HL-60 (cell line): ENCODE measurements at regions not wholly inside any gene's neighbourhood (a gene's known extent, or its start where the extent isn't known, plus 50 kb on each side); places are given as distances from the start of the nearest gene placed in this dataset.

Experiments
- GABPA ChIP-seq: IDR thresholded peaks from 2 replicates; pipeline ENCODE4 v1.6.1; 2012; ENCODE audit warnings: low read depth
- POLR2AphosphoS5 ChIP-seq: IDR thresholded peaks from 2 replicates; pipeline ENCODE4 v1.6.1; 2012; ENCODE audit warnings: low read depth
- SPI1 ChIP-seq: IDR thresholded peaks from 2 replicates; pipeline ENCODE4 v1.6.1; 2012; ENCODE audit warnings: low read depth, mild to moderate bottlenecking, borderline replicate concordance
- TF ChIP-seq, protein P1 (sequence below): IDR thresholded peaks from one replicate; pipeline ENCODE4 v1.5.1; 2011; ENCODE audit warnings: low read length, control low read depth, inconsistent platforms; ENCODE audit not compliant: insufficient read depth
- TF ChIP-seq, protein P2 (sequence below): IDR thresholded peaks from 2 replicates; pipeline ENCODE4 v1.6.1; 2012; ENCODE audit warnings: low read depth; ENCODE audit not compliant: insufficient replicate concordance

DNA sequence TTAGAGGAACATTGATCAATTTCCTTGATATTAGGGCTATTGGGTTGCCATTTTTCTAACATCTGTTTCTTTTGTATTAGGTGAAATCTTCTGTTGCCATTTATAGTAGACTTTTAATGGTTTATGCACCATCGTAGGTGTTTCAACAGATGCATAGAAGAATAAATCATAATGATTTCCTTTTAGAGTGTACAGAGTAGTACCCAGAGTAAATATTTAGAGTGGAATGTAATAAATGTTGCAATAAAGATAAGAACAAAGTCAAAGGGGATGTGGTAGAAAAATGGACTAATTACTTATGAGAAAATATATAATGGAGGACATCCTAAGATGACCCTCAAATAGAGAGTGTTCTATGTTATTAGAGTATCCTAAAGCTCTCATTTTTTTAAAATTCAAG is 643.0 kb upstream of the CITED2 start:
- TF ChIP-seq, protein P1, sequence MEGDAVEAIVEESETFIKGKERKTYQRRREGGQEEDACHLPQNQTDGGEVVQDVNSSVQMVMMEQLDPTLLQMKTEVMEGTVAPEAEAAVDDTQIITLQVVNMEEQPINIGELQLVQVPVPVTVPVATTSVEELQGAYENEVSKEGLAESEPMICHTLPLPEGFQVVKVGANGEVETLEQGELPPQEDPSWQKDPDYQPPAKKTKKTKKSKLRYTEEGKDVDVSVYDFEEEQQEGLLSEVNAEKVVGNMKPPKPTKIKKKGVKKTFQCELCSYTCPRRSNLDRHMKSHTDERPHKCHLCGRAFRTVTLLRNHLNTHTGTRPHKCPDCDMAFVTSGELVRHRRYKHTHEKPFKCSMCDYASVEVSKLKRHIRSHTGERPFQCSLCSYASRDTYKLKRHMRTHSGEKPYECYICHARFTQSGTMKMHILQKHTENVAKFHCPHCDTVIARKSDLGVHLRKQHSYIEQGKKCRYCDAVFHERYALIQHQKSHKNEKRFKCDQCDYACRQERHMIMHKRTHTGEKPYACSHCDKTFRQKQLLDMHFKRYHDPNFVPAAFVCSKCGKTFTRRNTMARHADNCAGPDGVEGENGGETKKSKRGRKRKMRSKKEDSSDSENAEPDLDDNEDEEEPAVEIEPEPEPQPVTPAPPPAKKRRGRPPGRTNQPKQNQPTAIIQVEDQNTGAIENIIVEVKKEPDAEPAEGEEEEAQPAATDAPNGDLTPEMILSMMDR, result no peak
- TF ChIP-seq, protein P2, sequence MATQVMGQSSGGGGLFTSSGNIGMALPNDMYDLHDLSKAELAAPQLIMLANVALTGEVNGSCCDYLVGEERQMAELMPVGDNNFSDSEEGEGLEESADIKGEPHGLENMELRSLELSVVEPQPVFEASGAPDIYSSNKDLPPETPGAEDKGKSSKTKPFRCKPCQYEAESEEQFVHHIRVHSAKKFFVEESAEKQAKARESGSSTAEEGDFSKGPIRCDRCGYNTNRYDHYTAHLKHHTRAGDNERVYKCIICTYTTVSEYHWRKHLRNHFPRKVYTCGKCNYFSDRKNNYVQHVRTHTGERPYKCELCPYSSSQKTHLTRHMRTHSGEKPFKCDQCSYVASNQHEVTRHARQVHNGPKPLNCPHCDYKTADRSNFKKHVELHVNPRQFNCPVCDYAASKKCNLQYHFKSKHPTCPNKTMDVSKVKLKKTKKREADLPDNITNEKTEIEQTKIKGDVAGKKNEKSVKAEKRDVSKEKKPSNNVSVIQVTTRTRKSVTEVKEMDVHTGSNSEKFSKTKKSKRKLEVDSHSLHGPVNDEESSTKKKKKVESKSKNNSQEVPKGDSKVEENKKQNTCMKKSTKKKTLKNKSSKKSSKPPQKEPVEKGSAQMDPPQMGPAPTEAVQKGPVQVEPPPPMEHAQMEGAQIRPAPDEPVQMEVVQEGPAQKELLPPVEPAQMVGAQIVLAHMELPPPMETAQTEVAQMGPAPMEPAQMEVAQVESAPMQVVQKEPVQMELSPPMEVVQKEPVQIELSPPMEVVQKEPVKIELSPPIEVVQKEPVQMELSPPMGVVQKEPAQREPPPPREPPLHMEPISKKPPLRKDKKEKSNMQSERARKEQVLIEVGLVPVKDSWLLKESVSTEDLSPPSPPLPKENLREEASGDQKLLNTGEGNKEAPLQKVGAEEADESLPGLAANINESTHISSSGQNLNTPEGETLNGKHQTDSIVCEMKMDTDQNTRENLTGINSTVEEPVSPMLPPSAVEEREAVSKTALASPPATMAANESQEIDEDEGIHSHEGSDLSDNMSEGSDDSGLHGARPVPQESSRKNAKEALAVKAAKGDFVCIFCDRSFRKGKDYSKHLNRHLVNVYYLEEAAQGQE, result no peak
- TF ChIP-seq POLR2AphosphoS5, result no peak
- TF ChIP-seq GABPA, result no peak
- TF ChIP-seq SPI1, result no peak
